ENCODE measurements at regions not wholly inside any gene's neighbourhood (a gene's known extent, or its start where the extent isn't known, plus 50 kb on each side); places are given as distances from the start of the nearest gene placed in this dataset.

DNA sequence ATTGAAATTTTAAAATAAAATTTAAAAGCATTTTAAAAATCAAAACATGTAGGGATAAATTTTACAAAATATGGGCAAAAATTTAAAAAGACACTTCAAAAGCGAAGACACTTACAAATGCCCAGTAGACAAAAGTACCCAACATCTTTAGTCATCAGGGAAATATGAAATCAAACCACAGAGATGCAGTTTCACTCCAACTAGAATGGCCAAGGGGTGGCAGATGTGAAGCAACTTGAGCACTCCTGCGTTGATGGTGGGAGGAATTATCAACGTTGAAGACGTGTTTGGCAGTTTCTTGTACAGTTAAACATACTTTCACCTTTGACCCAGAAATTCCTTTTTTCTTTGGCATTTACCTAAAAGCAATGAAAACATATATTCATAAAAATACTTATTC, 518.0 kb upstream of the SGCG start:
- no peak overlapping the region for H3K27ac ChIP-seq (ENCODE audit: insufficient read depth, low read length)
- H3K4me3 ChIP-seq (replicated peaks in 1 of 4; ENCODE audit: control extremely low read depth in 1 of 4, insufficient read depth in 1 of 4, low read depth in 3 of 4, low read length in 4 of 4), result no peak overlapping the region
- no peak overlapping the region for H2AFZ ChIP-seq (ENCODE audit: low read length)
- no peaks in the 10 kb centered on the region for H3K27me3 ChIP-seq (ENCODE audit: control insufficient read depth, insufficient read depth, low read length)
- H4K20me1 ChIP-seq (ENCODE audit: control insufficient read depth, extremely low read depth, insufficient read depth, low read length), result no peaks in the 10 kb centered on the region
- no peaks in the 10 kb centered on the region for H3K36me3 ChIP-seq (ENCODE audit: control insufficient read depth, insufficient read depth, low read length)
- H3K79me2 ChIP-seq (ENCODE audit: control insufficient read depth, insufficient read depth, low read length), result no peaks in the 10 kb centered on the region
- no peak for DNase-seq (ENCODE audit: low read depth in 2 of 2)
- H3K4me2 ChIP-seq (ENCODE audit: extremely low read depth, insufficient read depth, low read length), result no peak overlapping the region
- no peak overlapping the region for H3K9ac ChIP-seq (ENCODE audit: insufficient read depth, low read length)
- TF ChIP-seq, protein P1, sequence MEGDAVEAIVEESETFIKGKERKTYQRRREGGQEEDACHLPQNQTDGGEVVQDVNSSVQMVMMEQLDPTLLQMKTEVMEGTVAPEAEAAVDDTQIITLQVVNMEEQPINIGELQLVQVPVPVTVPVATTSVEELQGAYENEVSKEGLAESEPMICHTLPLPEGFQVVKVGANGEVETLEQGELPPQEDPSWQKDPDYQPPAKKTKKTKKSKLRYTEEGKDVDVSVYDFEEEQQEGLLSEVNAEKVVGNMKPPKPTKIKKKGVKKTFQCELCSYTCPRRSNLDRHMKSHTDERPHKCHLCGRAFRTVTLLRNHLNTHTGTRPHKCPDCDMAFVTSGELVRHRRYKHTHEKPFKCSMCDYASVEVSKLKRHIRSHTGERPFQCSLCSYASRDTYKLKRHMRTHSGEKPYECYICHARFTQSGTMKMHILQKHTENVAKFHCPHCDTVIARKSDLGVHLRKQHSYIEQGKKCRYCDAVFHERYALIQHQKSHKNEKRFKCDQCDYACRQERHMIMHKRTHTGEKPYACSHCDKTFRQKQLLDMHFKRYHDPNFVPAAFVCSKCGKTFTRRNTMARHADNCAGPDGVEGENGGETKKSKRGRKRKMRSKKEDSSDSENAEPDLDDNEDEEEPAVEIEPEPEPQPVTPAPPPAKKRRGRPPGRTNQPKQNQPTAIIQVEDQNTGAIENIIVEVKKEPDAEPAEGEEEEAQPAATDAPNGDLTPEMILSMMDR (conservative IDR thresholded peaks at IDR 0.05 in 1 of 2, IDR thresholded peaks at IDR 0.05 in 1 of 2; ENCODE audit: low read depth in 1 of 2, low read length in 2 of 2), result no peak
- TF ChIP-seq EZH2 (IDR thresholded peaks at IDR 0.05; ENCODE audit: low read length, missing control alignments), result no peak
- no peaks in the 10 kb centered on the region for H3K9me3 ChIP-seq (ENCODE audit: control insufficient read depth, insufficient read depth, low read depth, low read length)
- H3K4me1 ChIP-seq (ENCODE audit: control insufficient read depth, extremely low read depth, insufficient read depth, low read length), result no peaks in the 10 kb centered on the region

DNA sequence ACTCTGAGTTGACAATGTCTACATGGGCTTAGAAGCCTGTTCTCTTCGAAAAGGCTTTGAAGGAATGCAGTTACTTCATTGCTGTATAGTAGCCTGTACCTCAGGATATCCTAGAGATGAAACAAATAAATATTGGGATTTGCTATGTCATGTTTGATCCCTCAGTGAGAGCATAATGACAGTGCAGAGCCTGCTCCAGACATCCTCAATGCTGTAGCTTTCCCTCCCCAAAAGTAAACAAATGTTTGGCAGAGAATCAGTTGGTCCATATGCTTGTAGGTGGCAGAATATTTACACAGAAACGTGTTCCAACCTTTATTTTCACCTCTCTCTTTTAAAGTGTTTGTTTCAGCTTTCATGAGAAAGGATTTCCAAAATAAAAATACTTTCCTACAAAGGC, 515.3 kb upstream of the SGCG start:
- Histone ChIP-seq H3K79me2 (ENCODE audit: control insufficient read depth, insufficient read depth, low read length) (no peaks in the 10 kb centered on the region), H3K36me3 (ENCODE audit: control insufficient read depth, insufficient read depth, low read length) (no peaks in the 10 kb centered on the region), H3K4me2 (ENCODE audit: extremely low read depth, insufficient read depth, low read length) (no peak overlapping the region), H3K4me1 (ENCODE audit: control insufficient read depth, extremely low read depth, insufficient read depth, low read length) (no peaks in the 10 kb centered on the region), H3K27ac (ENCODE audit: insufficient read depth, low read length) (no peak overlapping the region), H3K9ac (ENCODE audit: insufficient read depth, low read length) (no peak overlapping the region), H2AFZ (ENCODE audit: low read length) (no peak overlapping the region), H4K20me1 (ENCODE audit: control insufficient read depth, extremely low read depth, insufficient read depth, low read length) (no peaks in the 10 kb centered on the region), H3K27me3 (ENCODE audit: control insufficient read depth, insufficient read depth, low read length) (no peaks in the 10 kb centered on the region), H3K4me3 (replicated peaks in 1 of 4; ENCODE audit: control extremely low read depth in 1 of 4, insufficient read depth in 1 of 4, low read depth in 3 of 4, low read length in 4 of 4) (no peak overlapping the region), H3K9me3 (ENCODE audit: control insufficient read depth, insufficient read depth, low read depth, low read length) (no peaks in the 10 kb centered on the region)
- TF ChIP-seq EZH2 (IDR thresholded peaks at IDR 0.05; ENCODE audit: low read length, missing control alignments), result no peak
- TF ChIP-seq, protein P1 (conservative IDR thresholded peaks at IDR 0.05 in 1 of 2, IDR thresholded peaks at IDR 0.05 in 1 of 2; ENCODE audit: low read depth in 1 of 2, low read length in 2 of 2), result no peak
- no peak for DNase-seq (ENCODE audit: low read depth in 2 of 2)

DNA sequence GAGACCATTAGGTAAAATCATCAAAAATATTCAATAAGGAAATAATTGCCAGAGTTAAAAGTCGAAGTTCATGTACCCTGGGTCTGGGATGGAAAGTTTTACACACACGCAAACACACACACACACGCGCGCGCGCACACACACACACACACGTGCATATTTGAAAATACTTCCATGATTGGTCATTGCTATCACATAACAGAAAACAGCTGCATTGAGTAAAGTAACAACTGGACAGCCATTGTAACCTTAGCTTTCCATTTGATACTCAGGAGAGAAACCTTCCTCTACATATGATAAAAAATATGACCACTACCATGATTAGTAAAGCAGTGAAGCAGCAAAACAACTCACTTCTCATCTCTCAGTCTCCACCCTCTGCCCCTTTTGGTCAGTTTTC, 490.0 kb upstream of the SGCG start:
- TF ChIP-seq, protein P1 (conservative IDR thresholded peaks at IDR 0.05 in 1 of 2, IDR thresholded peaks at IDR 0.05 in 1 of 2; ENCODE audit: low read depth in 1 of 2, low read length in 2 of 2), result no peak
- TF ChIP-seq EZH2 (IDR thresholded peaks at IDR 0.05; ENCODE audit: low read length, missing control alignments), result no peak

More for the DNA sequence above, 490.0 kb upstream of the SGCG start:
- Histone ChIP-seq H3K4me1 (ENCODE audit: control insufficient read depth, extremely low read depth, insufficient read depth, low read length) (no peaks in the 10 kb centered on the region), H3K36me3 (ENCODE audit: control insufficient read depth, insufficient read depth, low read length) (no peaks in the 10 kb centered on the region), H3K4me3 (replicated peaks in 1 of 4; ENCODE audit: control extremely low read depth in 1 of 4, insufficient read depth in 1 of 4, low read depth in 3 of 4, low read length in 4 of 4) (no peak overlapping the region), H3K9me3 (ENCODE audit: control insufficient read depth, insufficient read depth, low read depth, low read length) (no peaks in the 10 kb centered on the region), H3K27ac (ENCODE audit: insufficient read depth, low read length) (no peak overlapping the region), H3K27me3 (ENCODE audit: control insufficient read depth, insufficient read depth, low read length) (no peaks in the 10 kb centered on the region), H4K20me1 (ENCODE audit: control insufficient read depth, extremely low read depth, insufficient read depth, low read length) (no peaks in the 10 kb centered on the region), H3K79me2 (ENCODE audit: control insufficient read depth, insufficient read depth, low read length) (no peaks in the 10 kb centered on the region), H3K4me2 (ENCODE audit: extremely low read depth, insufficient read depth, low read length) (no peak overlapping the region), H3K9ac (ENCODE audit: insufficient read depth, low read length) (no peak overlapping the region), H2AFZ (ENCODE audit: low read length) (no peak overlapping the region)
- no peak for DNase-seq (ENCODE audit: low read depth in 2 of 2)
